ENCODE measurements at regions not wholly inside any gene's neighbourhood (a gene's known extent, or its start where the extent isn't known, plus 50 kb on each side); places are given as distances from the start of the nearest gene placed in this dataset.

DNA sequence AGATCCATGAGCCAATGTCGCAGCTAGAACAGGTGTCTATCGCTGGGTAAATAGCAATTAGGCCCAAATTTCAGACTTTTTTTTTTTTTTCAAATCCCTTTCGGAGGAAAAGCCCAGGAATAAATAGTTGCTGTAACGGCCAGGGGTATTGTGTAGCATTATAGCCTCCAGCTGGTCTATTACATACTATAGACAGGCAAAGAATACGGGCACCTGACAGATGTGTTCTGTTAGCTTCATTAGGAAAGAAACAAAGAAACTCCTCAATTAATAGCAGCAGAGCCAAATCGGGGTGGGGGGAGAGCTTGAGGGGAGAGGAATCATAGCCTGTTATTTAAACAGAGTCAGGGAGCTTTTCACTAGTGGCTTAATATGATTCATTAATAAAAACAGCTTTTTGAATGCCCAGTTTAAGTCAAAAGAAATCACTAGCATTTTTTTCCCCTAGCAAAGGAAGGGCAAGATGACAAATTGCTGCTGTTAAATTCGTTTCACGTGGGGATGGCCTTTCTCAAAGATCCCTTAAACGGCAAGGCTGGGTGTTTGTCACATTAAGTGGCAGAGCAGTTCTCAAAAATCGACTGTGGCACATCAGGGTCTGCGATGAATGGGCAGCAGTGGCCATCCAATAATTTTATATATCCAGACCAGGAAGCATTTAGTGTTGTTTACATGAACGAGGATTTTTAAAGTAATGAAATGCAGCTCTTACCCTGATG, 139.4 kb downstream of the ID4 start:
- H3K9ac ChIP-seq (ENCODE audit: low read depth, low read length): no peak overlapping the region
- no peak overlapping the region for H2BK20ac ChIP-seq (ENCODE audit: low read depth, low read length)
- POLR2A ChIA-PET (ENCODE audit: unreplicated experiment): no interaction called here
- no peak overlapping the region for H3K14ac ChIP-seq (replicated peaks; ENCODE audit: low read depth, low read length)
- no peaks in the 10 kb centered on the region for H3K9me1 ChIP-seq (ENCODE audit: insufficient read depth, low read length)
- no peak overlapping the region for H2AK9ac ChIP-seq (replicated peaks; ENCODE audit: low read depth, low read length, poor library complexity)
- H3K4me2 ChIP-seq (ENCODE audit: low read depth, low read length): no peak overlapping the region
- no peak overlapping the region for H2BK120ac ChIP-seq (ENCODE audit: low read depth, low read length)
- H3K4me1 ChIP-seq (ENCODE audit: control insufficient read depth, insufficient read depth, low read length): no peaks in the 10 kb centered on the region
- no peak overlapping the region for H2BK15ac ChIP-seq (ENCODE audit: low read depth, low read length)
- no peak overlapping the region for H3K4ac ChIP-seq (ENCODE audit: low read depth, low read length)
- in situ Hi-C loops (cut with MboI; ENCODE audit: low sequenced_read_pairs): no loop called here
- no peaks in the 10 kb centered on the region for H3K36me3 ChIP-seq (ENCODE audit: control insufficient read depth, insufficient read depth, low read length)
- no peak overlapping the region for H3K18ac ChIP-seq (ENCODE audit: low read depth, low read length)
- H3K9me3 ChIP-seq (ENCODE audit: control insufficient read depth, insufficient read depth, low read length): 0 out of 2 replicates have a peak, but pooled peaks cover 3% of the 10 kb centered on the region
- ATAC-seq (ENCODE audit: low read depth) (no peak), DNase-seq (no peak)
- H3K23ac ChIP-seq (ENCODE audit: low read depth, low read length): no peak overlapping the region
- dilution Hi-C loops (cut with HindIII; ENCODE audit: low sequenced_read_pairs, unreplicated experiment): no loop called here
- 0% methylated on average over 2 of the region's 12 CpGs; no CpG with 5 or more reads in 1 of the 2 experiments for WGBS, 2 experiments (ENCODE audit: extremely low coverage in 2 of 2, insufficient read length in 1 of 2)
- no peaks in the 10 kb centered on the region for H4K20me1 ChIP-seq (ENCODE audit: insufficient read depth, low read length)
- CTCF ChIA-PET: no interaction called here
- no peak overlapping the region for H2AK5ac ChIP-seq (ENCODE audit: low read depth, low read length)
- no peak overlapping the region for H3K27ac ChIP-seq (ENCODE audit: insufficient read depth, low read length)
- H2AFZ ChIP-seq (replicated peaks; ENCODE audit: low read length, poor library complexity): no peak overlapping the region
- no peak overlapping the region for H4K8ac ChIP-seq (ENCODE audit: low read depth in 2 of 2, low read length in 2 of 2)
- H3K79me1 ChIP-seq (ENCODE audit: low read depth in 1 of 2, low read length in 2 of 2): no peaks in the 10 kb centered on the region
- no peak overlapping the region for H4K5ac ChIP-seq (ENCODE audit: low read depth, low read length)
- no TSS peak for BruUV-seq (replicated peaks)
- H3K27me3 ChIP-seq (ENCODE audit: control insufficient read depth, insufficient read depth, low read length): no peaks in the 10 kb centered on the region
- no peak for TF ChIP-seq FOS (IDR thresholded peaks at IDR 0.05; ENCODE audit: low read depth, low read length)
- TF ChIP-seq CHD1 (IDR thresholded peaks at IDR 0.05; ENCODE audit: low read depth, low read length): no peak
- intact Hi-C loops (cut with micrococcal nuclease): no loop called here
- H3K4me3 ChIP-seq (ENCODE audit: insufficient read depth, low read depth, low read length): no peak overlapping the region
- no peak overlapping the region for H4K91ac ChIP-seq (ENCODE audit: insufficient read depth, low read depth, low read length)
- no peak overlapping the region for H3K56ac ChIP-seq (ENCODE audit: extremely low read depth, insufficient read depth, low read length)
- H2BK5ac ChIP-seq (ENCODE audit: low read depth, low read length, poor library complexity, severe bottlenecking): no peak overlapping the region
